Hypothalamus (tissue), 51 donors: ENCODE measurements at regions not wholly inside any gene's neighbourhood (a gene's known extent, or its start where the extent isn't known, plus 50 kb on each side); places are given as distances from the start of the nearest gene placed in this dataset.

Experiments used
- DNase-seq, 51 donors: peaks; one replicate each; lab custom pipeline; 2025; lab: John Stamatoyannopoulos, UW

DNA sequence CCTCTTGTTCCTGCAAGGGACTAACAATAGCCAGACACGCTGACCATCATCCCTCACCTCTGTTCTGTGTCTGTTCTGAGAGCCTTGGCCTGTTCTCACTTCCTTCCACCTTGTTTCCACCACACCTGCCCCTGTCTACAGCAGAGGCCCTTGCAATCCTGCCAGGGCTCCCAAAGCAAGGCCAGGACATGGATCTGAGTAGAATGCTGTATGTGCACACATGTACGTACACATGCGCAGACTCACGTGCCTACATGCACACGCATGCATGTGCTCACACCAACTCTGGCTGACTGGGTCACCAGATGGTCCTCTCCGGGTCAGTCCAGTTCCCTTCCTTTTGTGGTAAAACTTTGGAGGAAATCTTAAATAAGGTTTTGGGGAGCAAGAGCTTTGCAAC is 133.0 kb upstream of the C14orf180 start:
- DNase-seq: no peak

DNA sequence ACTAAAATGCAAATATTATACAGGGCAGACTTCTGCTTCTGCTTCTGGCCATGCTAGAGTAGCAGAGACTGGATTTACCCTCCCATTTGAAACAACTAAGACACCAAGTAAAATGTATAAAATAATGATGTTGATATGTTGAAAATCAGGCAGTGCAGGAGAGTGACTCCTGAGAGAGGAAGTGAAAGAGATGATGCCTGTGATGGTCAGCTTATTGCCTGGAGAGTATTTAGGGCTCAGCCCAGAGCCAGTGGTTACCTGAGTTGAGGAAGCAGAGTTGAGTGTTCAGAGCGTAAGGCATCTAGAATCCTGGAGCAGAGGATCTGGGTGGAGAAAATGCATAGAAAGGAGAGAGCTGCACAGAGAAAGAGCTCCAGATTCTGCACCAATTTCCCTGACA is 131.8 kb upstream of the C14orf180 start:
- no peak for DNase-seq

DNA sequence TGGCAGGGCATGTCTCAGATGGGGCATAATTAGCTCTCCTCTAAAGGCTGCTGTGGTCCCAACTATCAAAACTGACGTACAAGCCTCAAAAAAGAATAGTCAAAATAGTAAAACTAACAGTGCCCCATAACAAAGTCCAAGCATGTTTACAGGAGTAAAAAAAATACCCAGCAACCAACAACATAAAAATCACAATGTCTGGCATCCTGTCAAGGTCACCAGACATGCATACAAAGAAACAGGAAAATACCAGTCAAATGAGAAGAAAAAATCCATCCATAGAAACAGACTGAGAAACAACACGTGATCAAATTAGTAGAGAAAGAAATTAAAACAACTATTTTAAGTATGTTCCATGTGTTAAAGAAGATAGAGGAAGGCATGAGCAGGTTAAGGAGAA is 131.2 kb upstream of the C14orf180 start:
- DNase-seq: no peak

DNA sequence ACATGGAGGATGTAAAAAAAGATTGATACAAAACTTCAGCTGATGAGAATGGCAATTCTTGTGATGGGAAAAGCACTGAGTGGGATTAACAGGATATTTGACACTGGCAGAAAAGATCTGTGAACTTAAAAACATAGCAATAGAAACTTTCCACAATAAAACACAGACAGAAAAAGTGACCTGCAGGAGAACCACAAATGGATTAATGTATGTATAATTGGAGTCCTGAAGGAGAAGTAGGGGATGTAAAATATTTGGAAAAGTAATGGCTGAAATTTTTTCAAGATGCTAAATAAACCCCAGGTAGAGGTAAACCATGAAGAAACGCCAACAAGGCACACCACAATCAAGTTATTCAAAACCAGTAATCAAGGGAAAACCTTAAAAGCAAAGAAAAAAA is 130.8 kb upstream of the C14orf180 start:
- DNase-seq: no peak

DNA sequence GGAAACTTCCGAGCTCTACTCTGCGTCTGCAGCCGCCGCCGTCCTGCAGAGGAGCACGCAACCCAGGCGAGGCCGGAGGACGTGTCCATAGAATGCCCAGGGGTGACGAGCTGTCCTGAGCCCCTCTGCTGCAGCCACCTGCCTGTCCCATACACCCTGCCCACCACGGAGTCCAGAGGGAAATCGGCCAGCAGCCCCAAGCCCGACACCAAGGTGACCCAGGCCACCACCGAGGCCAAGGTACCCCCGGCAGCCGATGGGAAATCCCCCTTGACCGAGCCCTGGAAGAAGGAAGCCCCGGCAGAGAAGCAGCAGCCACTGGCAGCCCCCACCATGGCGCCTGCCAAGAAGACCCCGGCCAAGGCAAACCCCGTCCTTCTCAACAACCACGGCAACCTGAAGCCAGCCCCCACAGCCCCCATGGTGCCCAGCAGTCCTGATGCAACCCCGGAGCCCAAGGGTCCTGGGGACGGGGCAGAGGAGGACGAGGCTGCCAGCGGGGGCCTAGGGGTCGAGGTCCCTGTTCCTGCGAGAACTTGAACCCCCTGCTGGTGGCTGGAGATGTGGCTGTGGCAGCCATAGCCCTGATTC is 128.7 kb upstream of the C14orf180 start:
- no peak for DNase-seq

DNA sequence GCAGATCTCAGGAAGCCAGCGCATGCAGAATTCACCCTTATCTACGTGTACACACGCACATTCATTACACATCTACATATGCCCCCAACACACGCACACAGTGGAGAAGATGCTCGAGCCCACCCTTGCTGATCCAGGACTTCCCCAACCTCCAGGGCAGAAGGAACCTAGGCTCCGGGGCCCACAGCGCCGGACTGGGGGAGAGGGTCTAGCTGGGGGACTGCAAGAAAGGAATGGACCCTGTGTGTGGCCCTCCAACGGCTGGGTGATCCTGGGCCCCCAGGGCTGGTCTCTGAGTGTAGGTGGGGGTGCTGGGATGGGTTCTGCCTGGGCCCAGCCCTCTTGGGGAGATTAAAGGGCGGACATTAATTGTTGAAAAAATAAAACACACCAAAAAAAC is 128.1 kb upstream of the C14orf180 start:
- DNase-seq: no peak

DNA sequence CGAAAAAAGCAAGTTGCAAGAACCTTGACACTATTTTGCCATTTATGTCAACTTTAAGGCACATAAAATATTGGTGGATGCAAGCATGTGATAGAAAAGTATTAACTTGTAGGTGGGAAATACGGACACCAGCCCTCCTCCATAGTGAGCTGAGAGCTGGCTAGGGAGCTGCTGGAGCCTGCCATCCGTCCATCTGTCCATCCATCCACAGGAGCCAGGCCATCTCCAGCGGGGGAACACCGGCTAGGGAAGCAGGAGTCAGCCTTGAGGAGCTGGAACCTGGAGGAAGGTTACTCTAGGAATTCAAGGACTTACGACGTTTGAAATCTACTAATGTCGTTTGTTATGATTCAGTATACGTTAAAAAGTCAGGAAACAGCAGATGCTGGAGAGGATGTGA is 120.7 kb upstream of the C14orf180 start:
- no peak for DNase-seq

DNA sequence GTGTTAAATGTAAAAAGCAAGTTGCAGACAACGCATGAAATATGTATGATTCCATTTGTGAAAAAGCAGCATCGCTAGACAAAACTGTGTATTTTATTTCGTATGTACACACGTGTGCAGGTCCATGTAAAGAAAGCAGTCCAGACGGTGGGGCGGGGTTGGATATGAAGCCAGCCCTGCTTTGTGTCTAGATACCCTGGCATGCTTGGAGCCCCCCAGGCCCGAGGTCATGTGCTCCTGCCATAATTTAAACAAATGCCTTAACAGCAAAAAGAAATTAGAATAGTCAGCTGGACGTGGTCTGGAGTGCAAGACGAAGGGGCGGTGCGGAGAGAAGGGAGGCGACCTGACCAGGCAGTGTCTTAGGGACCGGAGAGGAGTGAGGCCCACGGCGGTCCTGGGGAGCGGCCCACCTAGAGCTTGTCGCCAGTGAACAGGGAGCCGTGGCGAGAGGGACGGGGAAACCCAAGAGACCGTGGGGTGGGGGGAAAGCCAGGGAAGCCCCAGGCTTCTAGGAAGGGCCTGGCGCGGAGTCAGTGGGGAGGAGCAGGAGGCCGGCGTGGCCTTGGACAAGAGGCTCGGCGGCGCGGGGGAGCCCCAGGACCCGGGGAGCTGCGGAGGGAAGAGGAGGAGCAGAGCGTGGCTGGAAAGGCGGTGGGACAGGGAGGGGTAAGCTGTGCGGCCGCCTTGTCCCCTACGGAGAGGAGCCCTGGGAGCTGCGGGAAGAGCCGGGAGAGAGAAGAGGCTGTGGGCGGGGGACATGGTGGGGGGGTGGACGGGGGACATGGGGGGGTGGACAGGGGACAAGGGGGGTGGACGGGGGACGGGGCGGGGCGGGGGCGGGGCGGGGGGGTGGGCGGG is 118.5 kb upstream of the C14orf180 start:
- no peak for DNase-seq

DNA sequence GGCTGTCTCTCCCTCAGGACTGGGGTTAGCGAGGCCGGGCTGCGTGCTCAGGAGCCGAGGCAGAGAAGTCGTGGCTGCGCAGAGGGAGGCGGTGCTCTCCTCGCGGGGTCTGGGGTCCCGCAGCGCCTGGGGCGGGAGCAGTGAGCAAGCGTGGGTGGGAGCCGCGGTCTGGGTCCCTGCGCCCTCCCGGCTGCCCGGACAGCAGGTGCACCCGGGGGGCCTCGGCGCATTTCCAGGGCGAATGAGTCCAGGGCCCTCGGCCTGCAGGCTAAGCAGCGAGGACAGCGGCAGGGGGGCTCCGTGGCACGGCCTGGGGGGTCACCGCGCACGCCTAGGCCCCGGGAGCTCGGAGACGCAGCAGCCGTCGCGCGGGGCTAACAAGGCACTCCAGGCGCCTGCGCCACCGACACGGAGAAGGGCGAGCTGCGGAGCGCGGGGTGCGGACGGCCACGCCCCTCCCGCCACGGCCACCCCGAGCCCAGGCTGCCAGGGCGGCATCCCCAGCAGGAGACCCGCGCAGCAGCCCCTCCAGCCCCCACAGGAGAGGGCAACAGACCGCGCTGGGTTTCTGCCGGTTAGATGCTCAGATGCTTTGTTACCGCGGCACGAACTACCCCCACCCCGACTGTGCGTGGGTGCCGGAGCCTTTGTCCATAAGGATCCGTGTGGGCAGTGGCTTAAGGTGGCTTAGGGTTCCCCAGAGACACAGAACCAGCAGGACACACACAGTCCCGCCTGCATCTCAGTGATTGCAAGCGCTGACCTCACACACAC is 117.7 kb upstream of the C14orf180 start:
- DNase-seq: no peak

DNA sequence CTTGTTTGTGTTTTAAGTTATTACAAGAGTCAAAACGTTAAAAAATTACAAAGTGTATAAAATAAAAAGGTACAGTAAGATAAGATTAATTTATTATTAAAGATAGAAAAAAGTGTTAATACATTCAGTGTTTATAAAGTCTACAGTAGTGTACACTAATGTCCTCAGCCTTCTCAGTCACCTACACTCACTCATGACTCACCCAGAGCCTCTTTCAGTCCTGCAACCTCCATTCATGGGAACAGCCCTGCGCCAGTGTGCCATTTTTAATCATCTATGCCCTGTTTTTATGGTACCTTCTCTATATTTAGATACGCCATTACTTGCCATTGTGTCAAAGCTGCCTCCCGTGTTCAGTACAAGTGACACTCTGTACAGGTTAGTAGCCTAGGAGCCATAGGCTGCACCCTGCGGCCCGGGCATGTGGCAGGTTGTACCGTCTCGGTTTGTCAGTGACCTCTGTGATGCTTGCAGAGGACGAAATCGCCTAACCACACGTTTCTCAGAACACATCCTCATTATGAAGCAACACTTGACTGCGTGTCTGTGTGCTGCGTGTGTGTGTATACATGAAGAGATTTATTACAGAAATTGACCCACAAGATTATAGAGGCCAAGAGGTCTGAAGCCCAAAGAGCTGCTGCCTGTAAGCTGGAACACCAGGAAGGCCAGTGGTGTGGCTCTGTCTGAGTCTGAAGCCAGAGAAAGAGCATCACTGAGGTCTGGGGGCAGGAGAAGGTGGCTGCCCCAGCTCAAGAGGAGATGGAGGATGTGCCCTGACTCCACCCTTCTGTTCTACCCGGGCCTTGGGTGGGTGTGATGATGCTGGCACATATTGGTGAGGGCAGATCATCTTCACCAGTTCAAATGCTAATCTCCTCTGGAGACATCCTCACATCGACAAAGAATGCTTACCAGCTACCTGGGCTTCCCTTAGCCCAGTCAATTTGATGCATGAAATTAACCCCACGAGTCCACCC is 116.6 kb upstream of the C14orf180 start:
- no peak for DNase-seq

DNA sequence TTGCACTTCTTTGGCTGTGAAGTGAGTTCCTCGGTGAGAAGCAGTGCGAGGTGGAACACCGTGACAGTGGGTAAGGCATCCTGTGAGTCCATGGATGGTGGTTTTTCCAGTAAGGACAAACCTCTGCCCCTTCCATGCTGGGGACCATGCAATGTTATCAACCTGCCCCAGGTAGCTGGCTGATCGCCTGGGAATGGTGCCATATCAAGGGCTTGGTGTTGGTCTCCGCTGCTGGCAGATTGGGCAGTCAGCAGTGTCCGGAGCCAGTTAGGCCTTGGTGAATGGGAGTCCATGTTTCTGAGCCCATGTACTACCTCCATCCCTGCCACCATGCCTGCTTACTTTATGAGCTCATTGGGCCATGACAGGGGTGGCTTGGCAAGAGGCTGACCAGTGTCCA is 114.7 kb upstream of the C14orf180 start:
- no peak for DNase-seq

DNA sequence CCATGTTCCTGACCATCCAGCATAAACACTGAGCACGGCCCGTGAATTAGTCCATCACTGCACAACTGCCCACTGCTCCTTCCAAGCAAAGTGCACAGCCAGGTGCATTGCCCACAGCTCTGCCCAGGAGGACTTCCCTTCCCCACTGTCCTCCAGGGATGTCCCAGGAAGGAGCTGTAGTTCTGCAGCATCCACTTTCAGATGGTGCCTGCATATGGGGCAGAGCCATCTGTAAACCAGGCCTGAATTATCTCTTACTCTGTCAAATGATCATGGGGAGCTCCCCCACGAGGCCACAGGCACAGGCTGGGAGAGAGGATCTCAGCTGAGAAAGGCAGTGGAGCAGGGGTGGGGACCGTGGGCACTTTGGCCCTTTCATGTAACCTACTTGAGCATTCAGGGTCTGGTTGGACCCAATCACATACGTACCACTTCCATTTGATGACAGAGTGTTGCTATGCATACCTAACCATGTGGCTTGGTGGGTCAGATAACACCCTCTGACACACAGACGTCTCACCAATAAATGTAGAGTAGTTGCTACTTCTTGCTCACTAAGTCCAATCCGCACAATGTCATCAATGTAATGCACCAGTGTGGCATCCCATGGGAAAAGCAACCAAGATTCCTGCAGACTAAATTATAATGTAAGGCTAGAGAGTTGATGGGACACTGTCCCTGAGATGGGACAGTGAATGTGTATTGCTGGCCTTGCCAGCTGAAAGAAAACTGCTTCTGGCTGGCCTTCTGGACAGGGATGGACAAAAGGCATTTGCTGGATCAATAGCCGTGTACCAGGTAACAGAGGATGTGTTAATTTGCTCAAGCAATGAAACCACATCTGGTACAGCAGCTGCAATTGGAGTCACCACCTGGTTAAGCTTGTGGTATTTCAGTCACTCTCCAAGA is 113.8 kb upstream of the C14orf180 start:
- DNase-seq: no peak

DNA sequence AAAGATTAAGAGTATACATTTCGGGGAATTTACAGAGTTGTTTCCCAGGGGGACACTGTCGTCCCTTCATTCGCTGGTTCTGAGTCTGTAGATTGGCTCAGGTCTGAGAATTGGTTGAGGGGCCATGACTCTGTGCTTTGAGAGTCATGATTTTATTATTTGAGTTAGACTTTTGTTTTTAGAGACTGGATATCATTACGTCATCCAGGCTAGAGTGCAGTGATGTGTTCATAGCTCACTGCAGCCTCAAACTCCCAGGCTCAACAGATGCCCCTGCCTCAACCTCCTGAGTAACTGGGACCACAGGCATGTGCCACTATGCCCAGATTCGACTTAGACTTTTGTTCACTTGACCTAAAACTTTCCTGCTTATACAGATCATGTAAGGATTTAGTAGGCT is 112.3 kb upstream of the C14orf180 start:
- DNase-seq: no peak

DNA sequence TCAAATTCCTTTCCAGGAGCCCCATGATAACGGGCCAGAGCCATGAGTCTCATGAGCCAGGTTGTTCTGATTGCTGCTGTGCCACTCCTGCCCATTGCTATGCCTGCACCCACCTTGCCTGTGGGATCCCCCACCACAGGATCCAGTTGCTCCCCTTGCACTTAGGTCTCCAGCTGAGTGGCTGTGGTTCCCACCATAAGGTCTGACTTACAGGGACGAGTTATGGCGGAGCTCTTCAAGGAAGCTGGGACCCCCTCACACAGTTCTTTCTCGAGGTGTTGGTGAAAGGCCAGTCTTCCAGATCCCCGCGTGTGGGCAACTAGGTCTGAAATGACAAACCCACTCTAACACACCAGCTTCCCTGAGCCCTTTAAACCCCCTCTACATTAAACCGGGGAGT is 111.9 kb upstream of the C14orf180 start:
- no peak for DNase-seq

DNA sequence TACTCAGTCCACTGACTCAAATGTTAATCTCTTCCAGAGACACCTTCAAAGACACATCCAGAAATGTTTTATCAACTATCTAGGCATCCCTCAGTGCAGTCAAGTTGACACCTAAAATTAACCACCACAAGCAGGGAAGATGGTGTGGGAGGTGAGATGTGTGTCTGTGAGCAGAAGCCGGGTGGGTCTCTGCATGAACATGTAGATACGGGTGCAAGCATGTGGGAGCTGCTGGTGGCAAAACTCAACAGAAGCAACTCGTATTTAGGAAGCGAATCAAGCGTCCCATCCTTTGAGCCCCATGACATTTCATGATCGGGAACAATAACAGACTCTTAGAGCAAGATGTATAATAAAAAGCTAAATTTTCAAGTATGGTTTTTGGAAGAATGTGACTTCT is 110.0 kb upstream of the C14orf180 start:
- DNase-seq: no peak

DNA sequence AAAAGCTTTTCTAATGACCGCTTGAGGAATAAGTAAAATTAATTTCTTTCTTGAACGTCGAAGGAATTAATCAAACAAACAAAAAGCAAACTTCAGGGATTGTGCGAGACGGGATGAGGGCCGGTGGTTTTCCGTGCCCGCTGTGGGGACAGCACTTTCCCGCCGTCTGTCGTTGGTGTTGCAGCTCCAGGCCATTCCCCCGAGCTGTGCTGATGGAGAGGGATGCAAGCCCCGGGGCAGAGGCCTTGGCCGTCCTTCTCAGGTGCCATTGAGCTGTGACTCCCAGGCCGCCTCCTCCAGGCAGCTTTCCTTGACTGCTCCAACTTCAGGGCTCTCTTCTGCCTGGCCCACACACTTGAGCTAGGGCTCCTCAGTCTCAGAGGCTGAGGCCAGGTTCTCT is 109.0 kb upstream of the C14orf180 start:
- no peak for DNase-seq

DNA sequence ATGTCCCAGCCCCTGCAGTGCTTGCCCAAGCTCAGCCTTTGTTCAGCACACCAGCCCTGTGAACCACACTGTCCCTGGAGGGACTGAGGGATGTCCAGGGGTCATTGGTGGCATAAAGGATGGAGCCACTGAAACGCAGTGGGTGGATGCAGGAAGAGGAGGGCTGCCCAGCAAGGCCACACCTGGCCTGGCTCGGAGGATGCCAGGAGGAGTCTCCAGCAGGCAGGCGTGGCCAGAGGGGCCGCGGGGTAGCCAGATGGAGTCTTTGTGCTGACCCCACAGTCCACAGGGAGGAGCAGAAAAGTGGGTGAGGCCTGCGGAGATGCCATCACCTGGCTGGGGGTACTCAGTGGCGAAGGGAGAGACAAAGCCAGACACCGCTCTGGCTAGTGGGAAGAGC is 108.5 kb upstream of the C14orf180 start:
- DNase-seq: no peak

DNA sequence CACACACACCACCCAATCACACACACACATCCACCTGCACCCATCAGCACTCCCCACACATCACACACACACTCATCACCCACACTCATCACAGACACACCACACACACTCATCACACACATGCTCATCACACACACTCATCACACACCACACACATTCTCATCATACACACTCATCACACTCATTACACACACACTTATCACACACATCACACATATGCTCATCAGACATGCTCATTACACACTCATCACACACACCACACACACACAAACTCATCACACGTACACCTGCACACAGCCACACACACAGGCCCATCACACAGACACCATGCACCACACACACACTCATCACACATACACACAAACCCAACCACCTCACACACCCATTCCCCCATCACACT is 107.5 kb upstream of the C14orf180 start:
- no peak for DNase-seq

DNA sequence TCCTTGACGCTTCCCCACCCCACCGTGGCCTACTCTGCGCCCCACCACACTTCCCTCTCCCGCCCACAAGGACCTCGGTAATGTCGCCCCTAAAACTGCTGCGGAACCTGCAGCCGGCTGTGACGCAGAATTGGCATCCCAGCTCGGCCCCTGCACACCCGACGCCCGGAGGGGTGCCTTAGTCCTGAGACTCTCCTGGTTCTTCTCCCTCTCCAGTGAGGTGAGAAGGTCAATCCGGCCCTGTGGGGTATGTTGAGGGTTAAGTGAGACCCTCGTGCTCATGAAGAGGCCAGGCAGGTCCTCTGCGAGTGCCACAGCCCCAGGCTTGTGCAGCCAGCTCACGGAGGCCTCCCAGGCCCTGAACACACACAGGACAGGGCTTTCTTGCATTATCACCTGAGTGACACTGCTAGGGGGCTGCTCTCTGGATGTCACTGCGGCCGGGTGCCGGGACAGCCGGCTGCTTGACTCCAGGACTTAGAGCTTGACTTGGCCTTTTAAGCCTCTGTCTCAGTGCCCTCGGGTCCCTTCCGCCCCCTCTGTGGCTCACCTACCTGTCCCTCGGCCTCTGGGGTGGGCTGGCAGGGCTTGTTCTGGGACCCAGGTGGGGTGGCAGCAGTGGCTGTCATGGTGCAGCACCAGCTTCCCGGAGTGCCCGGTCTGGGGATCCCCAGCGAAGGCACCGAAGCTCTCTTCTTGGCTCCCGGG is 106.9 kb upstream of the C14orf180 start:
- DNase-seq: no peak
